ENCODE measurements at regions not wholly inside any gene's neighbourhood (a gene's known extent, or its start where the extent isn't known, plus 50 kb on each side); places are given as distances from the start of the nearest gene placed in this dataset.

- TF ChIP-seq EZH2 (IDR thresholded peaks at IDR 0.05; ENCODE audit: insufficient read depth, poor library complexity, severe bottlenecking), result no peak
- no peak for TF ChIP-seq EZH2phosphoT487 (IDR thresholded peaks at IDR 0.05; ENCODE audit: insufficient read depth, low read depth)
These were observed 81.2 kb downstream of the PHAX start for GRCh38 chr5:126681970-126682369.
